AG08395 (cell line): ENCODE measurements at regions not wholly inside any gene's neighbourhood (a gene's known extent, or its start where the extent isn't known, plus 50 kb on each side); places are given as distances from the start of the nearest gene placed in this dataset.
"Not testable (repeated sequence)": the region's sequence is repeated elsewhere in the genome, so short reads cannot be mapped to it uniquely, and the experiment has no call there.

Experiments used
- DNase-seq: peaks from one replicate; pipeline ENCODE4 v3.0.0; 2012; ENCODE audit warnings: mixed read lengths, low spot score

- DNase-seq: no peak
These were observed 117.0 kb upstream of the ERRFI1 start for GRCh38 chr1:8142955-8143629.

- DNase-seq: no peak
These were observed 113.8 kb upstream of the ERRFI1 start for GRCh38 chr1:8139941-8140340.

GRCh38 chr1:8139383-8139782 is 113.3 kb upstream of the ERRFI1 start:
- DNase-seq: no peak

GRCh38 chr1:8138673-8139072 is 112.6 kb upstream of the ERRFI1 start:
- no peak for DNase-seq

GRCh38 chr1:8137481-8138244 is 111.6 kb upstream of the ERRFI1 start:
- peak; percentile 91 for DNase-seq

GRCh38 chr1:8136766-8137165 is 110.7 kb upstream of the ERRFI1 start:
- DNase-seq: no peak

GRCh38 chr1:8135250-8135649 is 109.1 kb upstream of the ERRFI1 start:
- no peak for DNase-seq

GRCh38 chr1:8134546-8135235 is 108.6 kb upstream of the ERRFI1 start:
- DNase-seq: peak; percentile 50

- DNase-seq: peak; percentile 67
These were observed 107.7 kb upstream of the ERRFI1 start for GRCh38 chr1:8133657-8134430.

GRCh38 chr1:8133190-8133589 is 107.1 kb upstream of the ERRFI1 start:
- DNase-seq: no peak

GRCh38 chr1:8127171-8127641 is 101.1 kb upstream of the ERRFI1 start:
- no peak for DNase-seq

GRCh38 chr1:8122477-8123407 is 96.6 kb upstream of the ERRFI1 start:
- no peak for DNase-seq

GRCh38 chr1:8122160-8122476 is 96.0 kb upstream of the ERRFI1 start:
- DNase-seq: no peak

GRCh38 chr1:8121261-8122159 is 95.4 kb upstream of the ERRFI1 start:
- DNase-seq: peak; percentile 74

- DNase-seq: no peak
These were observed 94.7 kb upstream of the ERRFI1 start for GRCh38 chr1:8120693-8121260.

- not testable (repeated sequence) for DNase-seq
These were observed 92.6 kb upstream of the ERRFI1 start for GRCh38 chr1:8118736-8119135.

- no peak for DNase-seq
These were observed 91.9 kb upstream of the ERRFI1 start for GRCh38 chr1:8118031-8118451.

- DNase-seq: peak; percentile 48
These were observed 90.8 kb upstream of the ERRFI1 start for GRCh38 chr1:8116894-8117264.

- no peak for DNase-seq
These were observed 89.7 kb upstream of the ERRFI1 start for GRCh38 chr1:8115769-8116167.
